Thoracic aorta (tissue), 2 donors: ENCODE measurements at regions not wholly inside any gene's neighbourhood (a gene's known extent, or its start where the extent isn't known, plus 50 kb on each side); places are given as distances from the start of the nearest gene placed in this dataset.

Source experiments
- ATAC-seq: fragments of 150-250 bp; one replicate; pipeline ENCODE4 v1.8.0; 2017; ENCODE audit warnings: low read depth; ENCODE audit not compliant: insufficient number of reproducible peaks, low FRiP score
- DNase-seq: peaks from one replicate; pipeline ENCODE4 v3.0.0-alpha.2; 2020; ENCODE audit warnings: low spot score
- H3K27ac ChIP-seq, 2 donors: fragments of 200-600 bp; sonication (generic); 1 replicate in 1 of 2; 2 replicates in 1 of 2; pipeline ENCODE4 v1.5.1; 2016; ENCODE audit warnings: mild to moderate bottlenecking in 2 of 2, moderate library complexity in 2 of 2
- H3K27me3 ChIP-seq: fragments of 200-600 bp; sonication (generic); replicated peaks from 2 replicates; pipeline ENCODE4 v1.6.0; 2016; ENCODE audit warnings: mild to moderate bottlenecking; ENCODE audit not compliant: insufficient read depth
- H3K36me3 ChIP-seq: fragments of 200-600 bp; sonication (generic); one replicate; pipeline ENCODE4 v1.5.1; 2016
- H3K4me1 ChIP-seq, 2 donors: fragments of 200-600 bp; sonication (generic); 1 replicate in 1 of 2; 2 replicates in 1 of 2; pipeline versions ENCODE4 v1.5.1 to v1.6.0; 2016; ENCODE audit warnings: low read depth in 2 of 2, mild to moderate bottlenecking in 1 of 2; ENCODE audit not compliant: control insufficient read depth in 1 of 2
- H3K4me3 ChIP-seq: fragments of 200-600 bp; sonication (generic); 2 replicates; pipeline ENCODE4 v1.5.1; 2016; ENCODE audit warnings: mild to moderate bottlenecking
- H3K9me3 ChIP-seq: fragments of 200-600 bp; sonication (generic); 2 replicates; pipeline ENCODE4 v1.5.1; 2016
- TF ChIP-seq, protein P1 (sequence below): fragments of 200-600 bp; sonication (generic); IDR thresholded peaks from one replicate; pipeline ENCODE4 v1.5.1; 2019; ENCODE audit warnings: antibody characterized with exemption

DNA sequence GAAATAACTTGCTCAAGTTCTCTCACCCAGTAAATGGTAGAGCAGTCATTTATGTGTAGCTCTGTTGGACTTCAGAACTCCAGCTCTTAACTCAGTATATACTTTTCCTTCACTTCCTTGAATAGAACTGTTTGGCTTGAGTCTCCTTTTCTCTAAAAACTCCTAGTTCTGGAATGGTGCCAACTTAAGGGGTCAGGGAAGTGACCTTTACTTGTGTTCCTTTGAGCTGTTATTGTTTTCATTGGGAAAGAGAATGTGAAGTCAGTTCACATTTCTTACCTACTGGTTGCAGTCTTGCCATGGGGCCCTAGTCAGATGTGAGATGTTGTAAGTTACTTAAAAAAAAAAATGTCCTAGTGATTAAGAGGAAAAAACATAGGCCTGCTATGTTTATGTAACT, 77.0 kb upstream of the MACF1 start:
- no peaks in the 10 kb centered on the region for H3K9me3 ChIP-seq
- H3K27me3 ChIP-seq, result no peaks in the 10 kb centered on the region
- no peak overlapping the region for H3K4me3 ChIP-seq
- no peaks in the 10 kb centered on the region for H3K36me3 ChIP-seq
- no peak for DNase-seq
- TF ChIP-seq, protein P1, sequence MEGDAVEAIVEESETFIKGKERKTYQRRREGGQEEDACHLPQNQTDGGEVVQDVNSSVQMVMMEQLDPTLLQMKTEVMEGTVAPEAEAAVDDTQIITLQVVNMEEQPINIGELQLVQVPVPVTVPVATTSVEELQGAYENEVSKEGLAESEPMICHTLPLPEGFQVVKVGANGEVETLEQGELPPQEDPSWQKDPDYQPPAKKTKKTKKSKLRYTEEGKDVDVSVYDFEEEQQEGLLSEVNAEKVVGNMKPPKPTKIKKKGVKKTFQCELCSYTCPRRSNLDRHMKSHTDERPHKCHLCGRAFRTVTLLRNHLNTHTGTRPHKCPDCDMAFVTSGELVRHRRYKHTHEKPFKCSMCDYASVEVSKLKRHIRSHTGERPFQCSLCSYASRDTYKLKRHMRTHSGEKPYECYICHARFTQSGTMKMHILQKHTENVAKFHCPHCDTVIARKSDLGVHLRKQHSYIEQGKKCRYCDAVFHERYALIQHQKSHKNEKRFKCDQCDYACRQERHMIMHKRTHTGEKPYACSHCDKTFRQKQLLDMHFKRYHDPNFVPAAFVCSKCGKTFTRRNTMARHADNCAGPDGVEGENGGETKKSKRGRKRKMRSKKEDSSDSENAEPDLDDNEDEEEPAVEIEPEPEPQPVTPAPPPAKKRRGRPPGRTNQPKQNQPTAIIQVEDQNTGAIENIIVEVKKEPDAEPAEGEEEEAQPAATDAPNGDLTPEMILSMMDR, result no peak
- peak overlapping the region; percentile 1 to 35 for H3K27ac ChIP-seq
- peaks cover 31 to 43% of the 10 kb centered on the region in 2 donors for H3K4me1 ChIP-seq
- ATAC-seq, result peak; percentile 61

DNA sequence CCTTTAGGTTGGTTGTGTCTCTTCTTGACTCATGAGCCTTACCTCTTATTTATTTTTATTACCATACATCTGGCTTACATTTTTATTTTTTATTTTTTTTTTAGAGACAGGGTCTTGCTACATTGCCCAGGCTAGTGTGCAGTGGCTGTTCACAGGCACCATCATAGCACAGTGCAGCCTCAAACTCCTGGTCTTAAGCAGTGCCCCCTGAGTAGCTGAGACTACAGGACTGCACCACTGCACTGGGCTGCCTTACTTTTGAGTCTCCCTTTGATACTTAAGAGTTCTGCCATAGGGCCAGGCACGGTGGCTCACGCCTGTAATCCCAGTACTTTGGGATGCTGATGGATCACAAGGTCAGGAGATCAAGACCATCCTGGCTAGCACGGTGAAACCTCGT, 76.4 kb upstream of the MACF1 start:
- TF ChIP-seq, protein P1, result no peak
- Histone ChIP-seq H3K9me3 (no peaks in the 10 kb centered on the region), H3K27ac (peak overlapping the region; percentile 35 to 38), H3K27me3 (no peaks in the 10 kb centered on the region), H3K4me1 (peaks cover 37 to 49% of the 10 kb centered on the region in 2 donors), H3K36me3 (no peaks in the 10 kb centered on the region), H3K4me3 (no peak overlapping the region)
- ATAC-seq (no peak), DNase-seq (no peak)

DNA sequence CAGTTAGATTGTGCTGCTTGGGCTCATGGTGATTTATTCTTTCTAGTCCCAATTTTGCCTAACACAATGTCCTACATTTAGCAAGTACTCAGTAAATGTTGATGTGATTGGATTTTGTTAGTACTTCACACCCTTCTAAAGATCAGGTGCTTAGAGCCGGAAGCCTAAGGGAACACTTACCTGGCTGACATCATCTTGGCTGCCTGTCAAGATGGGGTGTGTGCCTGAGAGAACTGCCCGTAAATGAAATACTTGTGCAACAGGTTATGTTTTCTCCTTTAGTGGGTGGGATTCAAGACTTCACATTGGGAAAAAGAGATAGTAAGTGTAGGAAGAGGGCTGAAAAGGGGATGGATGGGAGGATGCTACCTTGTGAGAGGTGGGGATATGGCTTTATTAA, 75.5 kb upstream of the MACF1 start:
- DNase-seq (no peak), ATAC-seq (no peak)
- Histone ChIP-seq H3K4me3 (no peak overlapping the region), H3K36me3 (no peaks in the 10 kb centered on the region), H3K4me1 (peaks cover 41 to 56% of the 10 kb centered on the region in 2 donors), H3K9me3 (no peaks in the 10 kb centered on the region), H3K27ac (no peak overlapping the region), H3K27me3 (no peaks in the 10 kb centered on the region)
- TF ChIP-seq, protein P1, result no peak

DNA sequence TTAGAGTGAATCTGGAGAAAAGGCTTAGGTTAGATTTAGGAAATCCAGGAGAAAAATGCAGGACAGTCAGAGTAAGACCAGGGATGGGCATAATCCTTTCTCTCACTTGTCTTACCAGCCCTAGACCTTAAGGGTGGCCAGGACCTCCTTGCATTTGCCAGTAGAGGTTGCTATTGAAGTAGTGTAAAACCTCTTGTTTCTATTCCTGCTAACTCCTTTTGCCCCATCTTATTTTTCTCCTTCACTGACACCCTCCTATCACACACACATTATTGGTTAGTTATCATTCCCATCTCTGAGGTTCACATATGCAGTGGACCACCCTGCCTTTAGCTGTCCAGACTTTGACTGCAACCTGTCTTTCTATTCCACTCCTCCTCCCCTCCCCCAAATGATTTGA, 75.0 kb upstream of the MACF1 start:
- no peaks in the 10 kb centered on the region for H3K36me3 ChIP-seq
- H3K4me3 ChIP-seq, result no peak overlapping the region
- DNase-seq, result no peak
- peaks cover 41 to 56% of the 10 kb centered on the region in 2 donors for H3K4me1 ChIP-seq
- TF ChIP-seq, protein P1, result peak; percentile 14
- H3K27ac ChIP-seq, result peak overlapping the region; percentile 16 to 36
- H3K9me3 ChIP-seq, result no peaks in the 10 kb centered on the region
- no peaks in the 10 kb centered on the region for H3K27me3 ChIP-seq
- ATAC-seq, result no peak

DNA sequence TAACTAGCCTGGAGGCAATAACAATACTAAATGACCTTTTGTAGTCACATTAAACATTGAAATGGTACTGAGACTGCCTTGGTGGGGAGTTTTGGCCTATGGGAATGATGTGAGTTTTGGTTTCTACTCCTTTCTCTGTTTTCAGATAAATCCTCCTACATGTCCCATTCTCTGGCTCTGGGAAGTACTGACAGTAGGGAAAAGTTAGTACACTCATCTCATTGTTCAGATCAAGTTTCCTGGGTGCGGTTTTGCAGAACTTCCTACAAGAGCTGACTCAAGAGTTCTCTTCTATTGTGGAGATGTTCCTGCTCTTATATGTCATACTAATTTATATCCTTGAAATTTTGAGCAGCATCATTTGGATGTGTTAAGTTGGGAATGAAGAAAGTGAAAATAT, 74.2 kb upstream of the MACF1 start:
- TF ChIP-seq, protein P1, result no peak
- H3K4me1 ChIP-seq, result peaks cover 41 to 56% of the 10 kb centered on the region in 2 donors
- ATAC-seq (no peak), DNase-seq (no peak)
- H3K36me3 ChIP-seq, result no peaks in the 10 kb centered on the region
- no peak overlapping the region for H3K4me3 ChIP-seq
- no peaks in the 10 kb centered on the region for H3K27me3 ChIP-seq
- no peaks in the 10 kb centered on the region for H3K9me3 ChIP-seq
- peak overlapping the region; percentile 16 to 36 for H3K27ac ChIP-seq
